ENCODE measurements at regions not wholly inside any gene's neighbourhood (a gene's known extent, or its start where the extent isn't known, plus 50 kb on each side); places are given as distances from the start of the nearest gene placed in this dataset.
"Not testable (repeated sequence)": the region's sequence is repeated elsewhere in the genome, so short reads cannot be mapped to it uniquely, and the experiment has no call there.

DNA sequence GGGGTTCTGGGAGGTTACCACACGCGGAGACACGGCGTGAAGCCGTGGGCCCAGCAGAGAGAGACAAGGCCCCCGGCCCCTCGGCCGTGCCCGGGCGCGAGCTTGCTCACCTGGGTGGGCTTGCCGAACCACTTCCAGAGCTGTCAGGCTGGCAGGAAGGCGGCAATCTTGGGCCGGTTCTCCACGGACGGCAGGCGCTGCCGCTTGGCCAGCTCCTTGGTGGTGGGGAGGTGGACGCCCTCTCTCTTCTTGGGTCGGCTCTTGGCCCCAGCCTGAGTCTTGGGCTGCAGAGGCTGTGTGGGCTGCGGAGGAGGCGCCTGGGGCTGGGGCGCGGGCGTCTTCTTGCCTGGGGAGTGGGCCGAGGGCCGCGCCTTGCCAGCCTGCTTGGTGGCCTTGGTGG is 426.5 kb upstream of the ZNF722 start:
- TF ChIP-seq CTCF, POLR2A (IDR thresholded peaks at IDR 0.05): not testable (repeated sequence)

All from tibial nerve (tissue), 3 donors.